H9 (cell line): ENCODE measurements at regions not wholly inside any gene's neighbourhood (a gene's known extent, or its start where the extent isn't known, plus 50 kb on each side); places are given as distances from the start of the nearest gene placed in this dataset.

ENCODE experiments used
- DNase-seq: peaks from one replicate; pipeline ENCODE4 v3.0.0-alpha.2; 2017
- H2AFZ ChIP-seq: one replicate; pipeline ENCODE4 v1.6.1; 2013; ENCODE audit warnings: mild to moderate bottlenecking, low read length, control low read depth, moderate library complexity
- H2AK5ac ChIP-seq: 2 replicates; pipeline ENCODE4 v1.6.1; 2013; ENCODE audit warnings: low read length, control low read depth, mixed read lengths; ENCODE audit not compliant: insufficient read length
- H2BK120ac ChIP-seq: one replicate; pipeline ENCODE4 v1.6.1; 2013; ENCODE audit warnings: low read depth, mild to moderate bottlenecking, low read length, control low read depth, inconsistent platforms; ENCODE audit not compliant: poor library complexity, severe bottlenecking
- H2BK12ac ChIP-seq: 2 replicates; pipeline ENCODE4 v1.6.1; 2013; ENCODE audit warnings: low read length, control low read depth, mixed read lengths, low read depth; ENCODE audit not compliant: insufficient read length
- H2BK15ac ChIP-seq: 2 replicates; pipeline ENCODE4 v1.6.1; 2013; ENCODE audit warnings: low read depth, low read length, control low read depth
- H2BK20ac ChIP-seq: one replicate; pipeline ENCODE4 v1.6.1; 2013; ENCODE audit warnings: low read depth, mild to moderate bottlenecking, low read length, control low read depth, inconsistent platforms; ENCODE audit not compliant: poor library complexity, severe bottlenecking
- H2BK5ac ChIP-seq: 2 replicates; pipeline ENCODE4 v1.6.1; 2013; ENCODE audit warnings: low read length, control low read depth, mixed read lengths; ENCODE audit not compliant: insufficient read length
- H3K14ac ChIP-seq: 2 replicates; pipeline ENCODE4 v1.6.1; 2013; ENCODE audit warnings: low read length, control low read depth; ENCODE audit not compliant: insufficient read depth
- H3K18ac ChIP-seq: 2 replicates; pipeline ENCODE4 v1.6.1; 2013; ENCODE audit warnings: low read depth, mild to moderate bottlenecking, mixed read lengths, low read length, control low read depth; ENCODE audit not compliant: insufficient read length
- H3K23ac ChIP-seq: 2 replicates; pipeline ENCODE4 v1.6.1; 2013; ENCODE audit warnings: low read length, control low read depth, mixed read lengths, low read depth; ENCODE audit not compliant: insufficient read length
- H3K23me2 ChIP-seq: 2 replicates; pipeline ENCODE4 v1.6.1; 2013; ENCODE audit warnings: low read depth, mild to moderate bottlenecking, mixed read lengths, low read length, control low read depth; ENCODE audit not compliant: insufficient read length, poor library complexity, severe bottlenecking
- H3K27ac ChIP-seq: 2 replicates; pipeline ENCODE4 v1.5.1; 2013; ENCODE audit warnings: low read length, control low read depth, mixed read lengths, low read depth; ENCODE audit not compliant: insufficient read length
- H3K27me3 ChIP-seq: 2 replicates; pipeline ENCODE4 v1.6.1; 2013; ENCODE audit warnings: low read length, control low read depth, inconsistent platforms; ENCODE audit not compliant: insufficient read depth
- H3K4ac ChIP-seq: 2 replicates; pipeline ENCODE4 v1.6.1; 2013; ENCODE audit warnings: low read depth, mild to moderate bottlenecking, control low read depth, inconsistent platforms, low read length, moderate library complexity
- H3K4me1 ChIP-seq: 2 replicates; pipeline ENCODE4 v1.6.1; 2013; ENCODE audit warnings: low read length, control low read depth, inconsistent platforms; ENCODE audit not compliant: insufficient read depth
- H3K4me2 ChIP-seq: 2 replicates; pipeline ENCODE4 v1.6.1; 2013; ENCODE audit warnings: low read length, control low read depth, mixed read lengths; ENCODE audit not compliant: insufficient read length, insufficient read depth
- H3K56ac ChIP-seq: 2 replicates; pipeline ENCODE4 v1.6.1; 2013; ENCODE audit warnings: low read depth, mild to moderate bottlenecking, mixed read lengths, low read length, control low read depth; ENCODE audit not compliant: insufficient read length
- H3K79me1 ChIP-seq: 2 replicates; pipeline ENCODE4 v1.6.1; 2013; ENCODE audit warnings: low read depth, mild to moderate bottlenecking, moderate library complexity, low read length, control low read depth, inconsistent platforms; ENCODE audit not compliant: insufficient read depth, poor library complexity, severe bottlenecking
- H3K79me2 ChIP-seq: 2 replicates; pipeline ENCODE4 v1.6.1; 2013; ENCODE audit warnings: low read length, control low read depth, inconsistent platforms; ENCODE audit not compliant: insufficient read depth
- H3K9ac ChIP-seq: 2 replicates; pipeline ENCODE4 v1.6.1; 2013; ENCODE audit warnings: low read length, control low read depth, mixed read lengths; ENCODE audit not compliant: insufficient read length; ENCODE audit errors: extremely low read depth
- H3K9me3 ChIP-seq: one replicate; pipeline ENCODE4 v1.6.1; 2013; ENCODE audit warnings: low read depth, low read length, inconsistent platforms; ENCODE audit not compliant: control insufficient read depth
- H3T11ph ChIP-seq: one replicate; pipeline ENCODE4 v1.6.1; 2013; ENCODE audit warnings: mild to moderate bottlenecking, low read length, control low read depth, inconsistent platforms
- H4K20me1 ChIP-seq: one replicate; pipeline ENCODE4 v1.6.1; 2013; ENCODE audit not compliant: control insufficient read depth, insufficient read length, insufficient read depth
- H4K5ac ChIP-seq: 2 replicates; pipeline ENCODE4 v1.6.1; 2013; ENCODE audit warnings: low read depth, mild to moderate bottlenecking, mixed read lengths, low read length, control low read depth; ENCODE audit not compliant: insufficient read length
- H4K8ac ChIP-seq: replicated peaks from 2 replicates; pipeline ENCODE4 v1.6.1; 2013; ENCODE audit warnings: low read length, control low read depth, mixed read lengths, low read depth; ENCODE audit not compliant: insufficient read length
- H4K91ac ChIP-seq: 2 replicates; pipeline ENCODE4 v1.6.1; 2013; ENCODE audit warnings: low read depth, mild to moderate bottlenecking, moderate library complexity, mixed read lengths, low read length, control low read depth; ENCODE audit not compliant: insufficient read length
- H3K27ac Mint-ChIP-seq, 3 experiments: 2 replicates in 2 of 3; 3 replicates in 1 of 3; pipeline ENCODE4 v1.8.0; 2020 to 2021; ENCODE audit warnings: mixed read lengths in 3 of 3, mild to moderate bottlenecking in 1 of 3, moderate library complexity in 1 of 3
- H3K27me3 Mint-ChIP-seq: 2 replicates; pipeline ENCODE4 v1.8.0; 2021; ENCODE audit warnings: low read depth, mild to moderate bottlenecking, moderate library complexity, mixed read lengths
- H3K36me3 Mint-ChIP-seq, 3 experiments: 2 replicates in 2 of 3; 3 replicates in 1 of 3; pipeline ENCODE4 v1.8.0; 2020 to 2021; ENCODE audit warnings: low read depth in 3 of 3, mixed read lengths in 3 of 3; ENCODE audit not compliant: insufficient read depth in 1 of 3
- H3K4me1 Mint-ChIP-seq, 2 experiments: 2 replicates each; pipeline ENCODE4 v1.8.0; 2020; ENCODE audit warnings: mixed read lengths in 2 of 2
- H3K4me3 Mint-ChIP-seq, 2 experiments: 2 replicates in 1 of 2; 3 replicates in 1 of 2; pipeline ENCODE4 v1.8.0; 2020 to 2021; ENCODE audit warnings: mild to moderate bottlenecking in 2 of 2, mixed read lengths in 2 of 2, moderate library complexity in 1 of 2
- H3K9me3 Mint-ChIP-seq, 2 experiments: 2 replicates in 1 of 2; 3 replicates in 1 of 2; pipeline ENCODE4 v1.8.0; 2020; ENCODE audit warnings: mild to moderate bottlenecking in 2 of 2, mixed read lengths in 2 of 2, moderate library complexity in 1 of 2
- WGBS: extraction: QIAGEN DNeasy Blood & Tissue Kit; methylation state at CpG from one replicate; pipeline ENCODE4 v1.1.7; 2013; ENCODE audit warnings: missing lambda C conversion rate, low lambda C conversion rate, mixed read lengths; ENCODE audit not compliant: insufficient read length; ENCODE audit errors: extremely low coverage; 5-methylcytosine and 5-hydroxymethylcytosine counted together
- TF ChIP-seq, protein P1 (sequence below): fragments of 200-600 bp; sonication (generic); conservative IDR thresholded peaks from 3 replicates; pipeline ENCODE4 v1.8.0; 2021; ENCODE audit warnings: antibody characterized with exemption, mild to moderate bottlenecking

DNA sequence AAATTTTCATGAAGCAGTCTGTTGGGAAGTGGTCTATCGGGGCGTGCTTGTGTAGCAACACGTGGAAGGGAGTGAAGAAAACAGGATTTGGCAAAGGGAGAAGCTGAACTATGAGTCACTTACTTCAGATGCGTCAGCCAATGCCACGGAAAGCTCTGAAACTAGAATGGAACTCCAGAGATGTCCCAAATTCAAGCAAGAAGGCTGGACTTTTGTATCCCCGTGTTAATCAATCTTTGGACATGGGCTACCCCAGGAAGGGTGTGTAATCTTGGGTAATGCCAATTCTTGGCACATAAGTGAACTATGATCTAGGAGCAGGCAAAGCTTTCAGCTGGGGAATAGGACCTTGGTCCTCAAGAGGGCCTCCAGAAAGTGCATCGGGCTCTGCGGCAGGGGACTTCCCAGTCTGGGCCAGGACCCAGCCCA is 102.6 kb downstream of the ADSS2 start:
- no peaks in the 10 kb centered on the region for H3K79me1 ChIP-seq
- H3T11ph ChIP-seq, result no peak overlapping the region
- TF ChIP-seq, protein P1, sequence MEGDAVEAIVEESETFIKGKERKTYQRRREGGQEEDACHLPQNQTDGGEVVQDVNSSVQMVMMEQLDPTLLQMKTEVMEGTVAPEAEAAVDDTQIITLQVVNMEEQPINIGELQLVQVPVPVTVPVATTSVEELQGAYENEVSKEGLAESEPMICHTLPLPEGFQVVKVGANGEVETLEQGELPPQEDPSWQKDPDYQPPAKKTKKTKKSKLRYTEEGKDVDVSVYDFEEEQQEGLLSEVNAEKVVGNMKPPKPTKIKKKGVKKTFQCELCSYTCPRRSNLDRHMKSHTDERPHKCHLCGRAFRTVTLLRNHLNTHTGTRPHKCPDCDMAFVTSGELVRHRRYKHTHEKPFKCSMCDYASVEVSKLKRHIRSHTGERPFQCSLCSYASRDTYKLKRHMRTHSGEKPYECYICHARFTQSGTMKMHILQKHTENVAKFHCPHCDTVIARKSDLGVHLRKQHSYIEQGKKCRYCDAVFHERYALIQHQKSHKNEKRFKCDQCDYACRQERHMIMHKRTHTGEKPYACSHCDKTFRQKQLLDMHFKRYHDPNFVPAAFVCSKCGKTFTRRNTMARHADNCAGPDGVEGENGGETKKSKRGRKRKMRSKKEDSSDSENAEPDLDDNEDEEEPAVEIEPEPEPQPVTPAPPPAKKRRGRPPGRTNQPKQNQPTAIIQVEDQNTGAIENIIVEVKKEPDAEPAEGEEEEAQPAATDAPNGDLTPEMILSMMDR, result no peak
- no peak overlapping the region for H3K4me3 Mint-ChIP-seq
- no peaks in the 10 kb centered on the region for H3K36me3 Mint-ChIP-seq
- no peaks in the 10 kb centered on the region for H4K20me1 ChIP-seq
- no peak overlapping the region for H2BK20ac ChIP-seq
- no peak overlapping the region for H3K27ac ChIP-seq
- no peak overlapping the region for H4K91ac ChIP-seq
- no peak overlapping the region for H4K8ac ChIP-seq
- no peaks in the 10 kb centered on the region for H3K79me2 ChIP-seq
- no peak overlapping the region for H3K27ac Mint-ChIP-seq
- no peak overlapping the region for H4K5ac ChIP-seq
- H3K27me3 ChIP-seq, result no peaks in the 10 kb centered on the region
- H3K9me3 ChIP-seq, result no peaks in the 10 kb centered on the region
- no CpG with 5 or more reads among the region's 8 CpGs for WGBS
- H3K4me1 ChIP-seq, result peaks cover 5% of the 10 kb centered on the region; the same call in 1 of the 2 replicates
- DNase-seq, result peak; percentile 7
- peak overlapping the region; percentile 37 for H2BK12ac ChIP-seq
- H3K4me2 ChIP-seq, result no peak overlapping the region
- H2BK5ac ChIP-seq, result no peak overlapping the region
- H3K23ac ChIP-seq, result no peak overlapping the region
- no peak overlapping the region for H2BK120ac ChIP-seq
- no peak overlapping the region for H3K18ac ChIP-seq
- H3K27me3 Mint-ChIP-seq, result no peaks in the 10 kb centered on the region
- no peak overlapping the region for H3K14ac ChIP-seq
- H3K4ac ChIP-seq, result no peak overlapping the region
- H3K4me1 Mint-ChIP-seq, result peaks cover 42 to 44% of the 10 kb centered on the region in 2 experiments
- H2AFZ ChIP-seq, result no peak overlapping the region
- H3K56ac ChIP-seq, result no peak overlapping the region
- H3K9me3 Mint-ChIP-seq, result no peaks in the 10 kb centered on the region
- no peaks in the 10 kb centered on the region for H3K23me2 ChIP-seq
- no peak overlapping the region for H3K9ac ChIP-seq
- H2AK5ac ChIP-seq, result no peak overlapping the region
- H2BK15ac ChIP-seq, result no peak overlapping the region
